Coronary artery (tissue), 2 donors: ENCODE measurements at regions not wholly inside any gene's neighbourhood (a gene's known extent, or its start where the extent isn't known, plus 50 kb on each side); places are given as distances from the start of the nearest gene placed in this dataset.

ENCODE experiments used
- DNase-seq: peaks from one replicate; pipeline ENCODE4 v3.0.0-alpha.2; 2017; ENCODE audit warnings: low spot score
- H3K27ac ChIP-seq, 2 donors: fragments of 200-600 bp; sonication (generic); one replicate each; pipeline ENCODE4 v1.5.1; 2016 to 2019
- H3K4me3 ChIP-seq: fragments of 200-600 bp; sonication (generic); 2 replicates; pipeline ENCODE4 v1.5.1; 2016; ENCODE audit warnings: mild to moderate bottlenecking, moderate library complexity
- CTCF ChIP-seq: fragments of 200-600 bp; sonication (generic); IDR thresholded peaks from one replicate; pipeline ENCODE4 v1.5.1; 2019; ENCODE audit warnings: antibody characterized with exemption

- TF ChIP-seq CTCF, result no peak
- DNase-seq, result no peak
- Histone ChIP-seq H3K4me3 (no peak overlapping the region), H3K27ac (no peak overlapping the region)
Measured at GRCh38 chr1:238123201-238123600, 232.5 kb upstream of the ZP4 start.

GRCh38 chr1:238119861-238120260 is 229.1 kb upstream of the ZP4 start:
- TF ChIP-seq CTCF, result no peak
- Histone ChIP-seq H3K4me3 (no peak overlapping the region), H3K27ac (no peak overlapping the region)
- no peak for DNase-seq

- no peak for TF ChIP-seq CTCF
- no peak for DNase-seq
- no peak overlapping the region for H3K4me3 ChIP-seq
- H3K27ac ChIP-seq, result no peak overlapping the region
Measured at GRCh38 chr1:238119060-238119459, 228.3 kb upstream of the ZP4 start.

GRCh38 chr1:238115852-238116251 is 225.1 kb upstream of the ZP4 start:
- DNase-seq, result no peak
- Histone ChIP-seq H3K4me3 (no peak overlapping the region), H3K27ac (no peak overlapping the region)
- TF ChIP-seq CTCF, result no peak

GRCh38 chr1:238112952-238113621 is 222.4 kb upstream of the ZP4 start:
- Histone ChIP-seq H3K4me3 (no peak overlapping the region), H3K27ac (no peak overlapping the region)
- DNase-seq, result no peak
- no peak for TF ChIP-seq CTCF

GRCh38 chr1:238111516-238111915 is 220.8 kb upstream of the ZP4 start:
- Histone ChIP-seq H3K27ac (no peak overlapping the region), H3K4me3 (no peak overlapping the region)
- no peak for TF ChIP-seq CTCF
- DNase-seq, result no peak

GRCh38 chr1:238111081-238111480 is 220.4 kb upstream of the ZP4 start:
- TF ChIP-seq CTCF, result no peak
- DNase-seq, result no peak
- Histone ChIP-seq H3K27ac (no peak overlapping the region), H3K4me3 (no peak overlapping the region)
